GM18858 (cell line): ENCODE measurements at regions not wholly inside any gene's neighbourhood (a gene's known extent, or its start where the extent isn't known, plus 50 kb on each side); places are given as distances from the start of the nearest gene placed in this dataset.
"Not testable (repeated sequence)": the region's sequence is repeated elsewhere in the genome, so short reads cannot be mapped to it uniquely, and the experiment has no call there.

ENCODE experiments used
- ATAC-seq: cut with Tn5 transposase; IDR thresholded peaks from one replicate; pipeline ENCODE4 v1.9.1; 2021; ENCODE audit not compliant: unreplicated experiment

- ATAC-seq, result no peak
Observed at GRCh38 chr10:42380926-42381547, 257.3 kb downstream of the ZNF33B start.

- ATAC-seq, result peak; percentile 96
Observed at GRCh38 chr10:42367532-42368230, 270.7 kb downstream of the ZNF33B start.

GRCh38 chr10:42351745-42352144 lies 286.6 kb downstream of the ZNF33B start:
- ATAC-seq, result no peak

GRCh38 chr10:42336593-42337337 lies 301.6 kb downstream of the ZNF33B start:
- not testable (repeated sequence) for ATAC-seq

GRCh38 chr10:42335653-42336296 lies 302.6 kb downstream of the ZNF33B start:
- not testable (repeated sequence) for ATAC-seq

GRCh38 chr10:42304341-42304740 lies 334.0 kb downstream of the ZNF33B start:
- ATAC-seq, result no peak

- not testable (repeated sequence) for ATAC-seq
Observed at GRCh38 chr10:42281896-42282295, 356.5 kb downstream of the ZNF33B start.

- ATAC-seq, result not testable (repeated sequence)
Observed at GRCh38 chr10:42269788-42270187, 368.6 kb downstream of the ZNF33B start.

- not testable (repeated sequence) for ATAC-seq
Observed at GRCh38 chr10:42263259-42263658, 375.1 kb downstream of the ZNF33B start.

GRCh38 chr10:42243002-42243401 lies 395.4 kb downstream of the ZNF33B start:
- not testable (repeated sequence) for ATAC-seq

- no peak for ATAC-seq
Observed at GRCh38 chr10:42242135-42242805, 396.1 kb downstream of the ZNF33B start.

GRCh38 chr10:42236401-42236800 lies 402.0 kb downstream of the ZNF33B start:
- not testable (repeated sequence) for ATAC-seq

- ATAC-seq, result not testable (repeated sequence)
Observed at GRCh38 chr10:42235736-42236135, 402.6 kb downstream of the ZNF33B start.

GRCh38 chr10:42235241-42235640 lies 403.1 kb downstream of the ZNF33B start:
- not testable (repeated sequence) for ATAC-seq

- not testable (repeated sequence) for ATAC-seq
Observed at GRCh38 chr10:42234506-42234905, 403.9 kb downstream of the ZNF33B start.

GRCh38 chr10:42233461-42234206 lies 404.7 kb downstream of the ZNF33B start:
- not testable (repeated sequence) for ATAC-seq

- not testable (repeated sequence) for ATAC-seq
Observed at GRCh38 chr10:42232955-42233354, 405.4 kb downstream of the ZNF33B start.

GRCh38 chr10:42230812-42231211 lies 407.6 kb downstream of the ZNF33B start:
- not testable (repeated sequence) for ATAC-seq

GRCh38 chr10:42230115-42230514 lies 408.3 kb downstream of the ZNF33B start:
- not testable (repeated sequence) for ATAC-seq

GRCh38 chr10:42227859-42228258 lies 410.5 kb downstream of the ZNF33B start:
- ATAC-seq, result not testable (repeated sequence)
